ENCODE measurements at regions not wholly inside any gene's neighbourhood (a gene's known extent, or its start where the extent isn't known, plus 50 kb on each side); places are given as distances from the start of the nearest gene placed in this dataset.

DNA sequence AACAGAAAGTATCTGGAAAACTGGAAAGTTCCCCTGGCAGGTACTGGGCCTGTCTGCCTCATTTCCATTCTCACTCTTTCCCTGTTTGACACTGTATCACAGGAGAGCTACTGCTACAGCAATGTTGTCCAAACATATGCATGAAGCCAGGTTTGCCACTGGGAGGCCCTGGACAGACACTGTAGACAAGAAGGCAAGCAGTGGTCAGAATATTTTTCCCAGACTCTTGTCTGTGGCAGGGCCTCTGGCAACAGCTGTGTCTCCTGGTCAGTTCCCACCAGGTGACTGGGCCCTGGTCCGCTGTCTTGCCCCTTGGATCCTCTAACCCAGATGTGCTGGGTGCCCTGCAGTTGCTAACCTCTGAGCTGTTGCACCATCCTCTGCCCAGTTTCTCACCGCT lies 178.9 kb upstream of the FANCL start:
- Mint-ChIP-seq H3K27ac (ENCODE audit: unreplicated experiment) (no peak overlapping the region), H3K4me1 (ENCODE audit: low read depth, unreplicated experiment) (no peaks in the 10 kb centered on the region), H3K4me3 (ENCODE audit: low read depth, unreplicated experiment) (no peak overlapping the region), H3K36me3 (ENCODE audit: insufficient read depth, unreplicated experiment) (no peaks in the 10 kb centered on the region), H3K27me3 (ENCODE audit: unreplicated experiment) (no peaks in the 10 kb centered on the region), H3K9me3 (ENCODE audit: low read depth, unreplicated experiment) (no peaks in the 10 kb centered on the region)
- DNase-seq, result no peak
- CTCF ChIA-PET, result no interaction called here
- intact Hi-C loops (cut with micrococcal nuclease; ENCODE audit: unreplicated experiment), result no loop called here
- no peak for TF ChIP-seq CTCF (IDR thresholded peaks at IDR 0.05; ENCODE audit: unreplicated experiment)
- BruUV-seq (replicated peaks), result no TSS peak

GRCh38 chr2:58416696-58417095 lies 175.6 kb upstream of the FANCL start:
- no peak for TF ChIP-seq CTCF (IDR thresholded peaks at IDR 0.05; ENCODE audit: unreplicated experiment)
- Mint-ChIP-seq H3K4me1 (ENCODE audit: low read depth, unreplicated experiment) (no peaks in the 10 kb centered on the region), H3K9me3 (ENCODE audit: low read depth, unreplicated experiment) (no peaks in the 10 kb centered on the region), H3K36me3 (ENCODE audit: insufficient read depth, unreplicated experiment) (no peaks in the 10 kb centered on the region), H3K4me3 (ENCODE audit: low read depth, unreplicated experiment) (no peak overlapping the region), H3K27me3 (ENCODE audit: unreplicated experiment) (no peaks in the 10 kb centered on the region), H3K27ac (ENCODE audit: unreplicated experiment) (no peak overlapping the region)
- no peak for DNase-seq
- intact Hi-C loops (cut with micrococcal nuclease; ENCODE audit: unreplicated experiment), result no loop called here
- CTCF ChIA-PET, result no interaction called here
- no TSS peak for BruUV-seq (replicated peaks)

- Mint-ChIP-seq H3K4me1 (ENCODE audit: low read depth, unreplicated experiment) (no peaks in the 10 kb centered on the region), H3K27ac (ENCODE audit: unreplicated experiment) (no peak overlapping the region), H3K36me3 (ENCODE audit: insufficient read depth, unreplicated experiment) (no peaks in the 10 kb centered on the region), H3K27me3 (ENCODE audit: unreplicated experiment) (no peaks in the 10 kb centered on the region), H3K4me3 (ENCODE audit: low read depth, unreplicated experiment) (no peak overlapping the region), H3K9me3 (ENCODE audit: low read depth, unreplicated experiment) (no peaks in the 10 kb centered on the region)
- intact Hi-C loops (cut with micrococcal nuclease; ENCODE audit: unreplicated experiment), result no loop called here
- DNase-seq, result no peak
- BruUV-seq (replicated peaks), result no TSS peak
- CTCF ChIA-PET, result no interaction called here
- TF ChIP-seq CTCF (IDR thresholded peaks at IDR 0.05; ENCODE audit: unreplicated experiment), result no peak
Observed at GRCh38 chr2:58414506-58414905, 173.4 kb upstream of the FANCL start.

DNA sequence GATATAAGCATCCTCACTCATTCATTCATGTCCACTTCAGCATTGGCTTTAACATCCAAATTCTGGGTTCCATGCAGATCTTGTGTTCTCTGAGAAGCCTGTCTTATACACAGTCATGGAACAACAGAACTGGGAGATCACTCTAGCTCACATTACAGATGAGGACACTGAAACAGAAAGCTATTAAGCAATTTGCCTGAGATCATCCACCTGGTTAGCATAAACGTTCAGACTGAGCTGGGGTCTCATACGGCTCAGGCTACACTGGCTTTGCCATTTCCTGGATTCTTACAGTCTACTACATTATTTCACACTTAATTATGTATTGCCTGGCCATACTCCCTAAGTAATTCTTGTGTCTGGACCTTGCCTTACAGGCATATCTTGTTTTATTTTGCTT lies 169.4 kb upstream of the FANCL start:
- Mint-ChIP-seq H3K27ac (ENCODE audit: unreplicated experiment) (no peak overlapping the region), H3K4me3 (ENCODE audit: low read depth, unreplicated experiment) (no peak overlapping the region), H3K4me1 (ENCODE audit: low read depth, unreplicated experiment) (no peaks in the 10 kb centered on the region), H3K27me3 (ENCODE audit: unreplicated experiment) (no peaks in the 10 kb centered on the region), H3K9me3 (ENCODE audit: low read depth, unreplicated experiment) (no peaks in the 10 kb centered on the region), H3K36me3 (ENCODE audit: insufficient read depth, unreplicated experiment) (no peaks in the 10 kb centered on the region)
- no TSS peak for BruUV-seq (replicated peaks)
- TF ChIP-seq CTCF (IDR thresholded peaks at IDR 0.05; ENCODE audit: unreplicated experiment), result no peak
- CTCF ChIA-PET, result interaction anchor here (0.5 kb wide), 1 partner anchor 9 kb away, joined by 4 read pairs; no protein-coding TSS in a partner anchor
- intact Hi-C loops (cut with micrococcal nuclease; ENCODE audit: unreplicated experiment), result no loop called here
- DNase-seq, result no peak

- Mint-ChIP-seq H3K36me3 (ENCODE audit: insufficient read depth, unreplicated experiment) (no peaks in the 10 kb centered on the region), H3K4me1 (ENCODE audit: low read depth, unreplicated experiment) (no peaks in the 10 kb centered on the region), H3K27me3 (ENCODE audit: unreplicated experiment) (no peaks in the 10 kb centered on the region), H3K4me3 (ENCODE audit: low read depth, unreplicated experiment) (no peak overlapping the region), H3K27ac (ENCODE audit: unreplicated experiment) (no peak overlapping the region), H3K9me3 (ENCODE audit: low read depth, unreplicated experiment) (no peaks in the 10 kb centered on the region)
- TF ChIP-seq CTCF (IDR thresholded peaks at IDR 0.05; ENCODE audit: unreplicated experiment), result no peak
- CTCF ChIA-PET, result no interaction called here
- intact Hi-C loops (cut with micrococcal nuclease; ENCODE audit: unreplicated experiment), result no loop called here
- BruUV-seq (replicated peaks), result no TSS peak
- DNase-seq, result no peak
Observed at GRCh38 chr2:58407487-58407886, 166.4 kb upstream of the FANCL start.

Measured in Calu3 (cell line).